Non-pigmented ciliary epithelial cell (primary cell): ENCODE measurements at regions not wholly inside any gene's neighbourhood (a gene's known extent, or its start where the extent isn't known, plus 50 kb on each side); places are given as distances from the start of the nearest gene placed in this dataset.
"Not testable (repeated sequence)": the region's sequence is repeated elsewhere in the genome, so short reads cannot be mapped to it uniquely, and the experiment has no call there.

Experiments used
- DNase-seq: peaks from one replicate; pipeline ENCODE4 v3.0.0-alpha.2; 2010; ENCODE audit warnings: low read depth

GRCh38 chr9:118652258-118652657 lies 717.0 kb downstream of the BRINP1 start:
- DNase-seq: no peak

- DNase-seq: no peak
Observed at GRCh38 chr9:118652912-118653311, 716.3 kb downstream of the BRINP1 start.

- DNase-seq: no peak
Observed at GRCh38 chr9:118659011-118659410, 710.2 kb downstream of the BRINP1 start.

- DNase-seq: no peak
Observed at GRCh38 chr9:118665226-118665919, 703.9 kb downstream of the BRINP1 start.

GRCh38 chr9:118670011-118670953 lies 699.0 kb downstream of the BRINP1 start:
- no peak for DNase-seq

- no peak for DNase-seq
Observed at GRCh38 chr9:118674942-118675341, 694.3 kb downstream of the BRINP1 start.

DNA sequence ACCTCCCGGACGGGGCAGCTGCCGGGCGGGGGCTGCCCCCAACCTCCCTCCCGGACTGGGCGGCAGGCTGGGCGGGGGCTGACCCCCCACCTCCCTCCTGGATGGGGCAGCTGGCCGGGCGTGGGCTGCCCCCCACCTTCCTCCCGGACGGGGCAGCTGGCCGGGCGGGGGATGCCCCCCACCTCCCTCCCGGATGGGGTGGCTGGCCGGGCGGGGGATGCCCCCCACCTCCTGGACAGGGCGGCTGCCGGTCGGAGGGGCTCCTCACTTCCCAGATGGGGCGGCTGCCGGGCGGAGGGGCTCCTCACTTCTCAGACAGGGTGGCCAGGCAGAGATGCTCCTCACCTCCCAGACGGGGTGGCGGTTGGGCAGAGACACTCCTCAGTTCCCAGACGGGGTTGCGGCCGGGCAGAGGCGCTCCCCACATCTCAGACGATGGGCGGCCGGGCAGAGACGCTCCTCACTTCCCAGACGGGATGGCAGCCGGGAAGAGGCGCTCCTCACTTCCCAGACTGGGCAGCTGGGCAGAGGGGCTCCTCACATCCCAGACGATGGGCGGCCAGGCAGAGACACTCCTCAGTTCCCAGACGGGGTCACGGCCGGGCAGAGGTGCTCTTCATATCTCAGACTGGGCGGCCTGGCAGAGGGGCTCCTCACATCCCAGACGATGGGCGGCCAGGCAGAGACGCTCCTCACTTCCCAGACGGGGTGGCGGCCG lies 691.1 kb downstream of the BRINP1 start:
- DNase-seq: not testable (repeated sequence)

- no peak for DNase-seq
Observed at GRCh38 chr9:118686959-118687358, 682.3 kb downstream of the BRINP1 start.

- no peak for DNase-seq
Observed at GRCh38 chr9:118689280-118689679, 680.0 kb downstream of the BRINP1 start.

DNA sequence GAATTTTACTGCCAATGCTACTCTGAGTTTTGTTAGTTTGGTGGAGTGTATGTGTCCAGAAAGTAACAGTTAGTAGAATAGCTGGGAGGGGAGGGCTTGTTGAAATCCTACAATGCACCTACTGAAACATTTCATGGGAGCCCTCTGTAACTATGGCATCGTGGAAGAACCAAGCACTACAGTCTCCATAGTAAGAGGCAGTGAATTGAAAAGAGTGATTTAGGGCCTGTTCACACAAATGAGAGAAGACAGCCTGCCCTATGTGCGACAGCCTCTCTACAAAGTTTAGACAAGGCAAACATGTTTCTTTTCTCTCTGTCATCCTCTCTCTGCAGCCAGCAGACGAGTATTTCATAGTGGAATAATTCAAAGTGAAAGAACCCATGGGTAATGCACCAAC lies 676.6 kb downstream of the BRINP1 start:
- DNase-seq: no peak

DNA sequence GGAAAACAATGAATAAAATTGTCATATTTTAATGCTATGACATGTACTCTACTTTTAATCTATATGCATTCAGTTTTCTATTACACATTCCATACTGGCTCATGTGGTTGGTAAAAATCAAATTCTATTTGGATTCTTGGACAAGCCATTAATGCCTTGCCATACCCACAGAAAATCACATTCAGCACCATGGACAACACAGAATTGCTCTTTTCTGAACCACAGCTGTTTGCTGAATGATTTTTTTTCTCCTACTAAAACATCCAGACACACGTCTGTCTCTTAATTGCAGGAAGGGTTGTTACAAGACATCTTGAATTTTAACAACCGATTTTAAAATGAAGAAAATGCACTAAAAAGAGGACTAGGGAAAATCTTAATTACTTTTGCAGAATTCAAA lies 675.6 kb downstream of the BRINP1 start:
- DNase-seq: no peak

- DNase-seq: not testable (repeated sequence)
Observed at GRCh38 chr9:118695249-118695648, 674.0 kb downstream of the BRINP1 start.

GRCh38 chr9:118701985-118702384 lies 667.2 kb downstream of the BRINP1 start:
- no peak for DNase-seq

DNA sequence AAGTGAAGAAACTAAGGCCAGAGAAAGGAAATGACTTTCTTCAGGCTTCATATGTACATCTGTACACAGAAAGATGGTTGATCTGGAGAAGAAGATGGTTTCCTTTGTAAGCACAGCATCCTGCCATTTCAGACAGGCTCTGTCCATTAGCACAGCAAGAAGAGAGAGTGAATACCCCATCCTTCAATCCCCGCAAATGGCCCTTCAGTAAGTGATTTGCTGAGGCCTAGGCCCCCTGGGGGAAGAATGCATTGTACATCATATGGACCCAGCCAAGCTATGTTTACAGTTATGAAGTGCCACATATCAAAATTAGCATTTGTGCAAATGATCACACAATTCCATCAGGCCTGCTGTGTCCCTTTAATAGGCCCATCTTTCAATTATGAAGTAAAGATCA lies 657.4 kb downstream of the BRINP1 start:
- DNase-seq: no peak

DNA sequence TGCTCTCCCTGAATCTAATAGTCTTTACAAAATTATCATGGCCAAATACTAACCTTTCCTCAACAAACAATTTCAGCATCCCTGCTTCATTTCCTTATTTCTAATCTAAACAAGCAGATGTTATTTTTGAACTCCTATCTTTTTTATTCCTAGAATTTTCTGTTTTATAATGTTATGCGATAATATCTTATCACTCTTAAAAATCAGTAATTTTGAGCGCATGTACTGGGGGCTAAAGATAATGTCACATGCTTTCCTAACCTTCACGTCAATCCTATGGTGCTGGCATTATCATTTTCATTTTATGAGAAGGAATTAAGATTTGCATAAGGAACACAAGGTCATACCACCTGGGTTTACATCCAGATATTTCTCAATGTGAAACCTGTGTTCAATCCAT lies 648.0 kb downstream of the BRINP1 start:
- DNase-seq: no peak

GRCh38 chr9:118721923-118722322 lies 647.3 kb downstream of the BRINP1 start:
- no peak for DNase-seq

DNA sequence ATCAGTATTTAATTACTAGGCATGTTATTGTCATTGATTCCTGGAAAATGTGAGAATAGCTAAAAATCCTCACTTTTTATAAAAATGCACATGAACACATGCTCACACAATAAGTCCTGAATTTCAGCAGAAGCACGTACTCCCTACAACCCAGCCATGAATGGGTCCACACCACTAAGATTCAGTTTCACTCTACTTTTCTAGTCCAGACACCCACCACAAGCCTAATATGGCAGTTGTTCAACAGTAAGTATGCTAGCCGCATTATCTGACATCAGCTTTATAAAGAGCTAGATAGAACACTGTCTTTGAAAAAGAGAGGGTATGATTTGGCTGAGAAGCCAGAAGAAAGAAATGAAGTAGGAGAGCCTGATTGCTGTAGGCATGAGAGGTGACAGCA lies 639.3 kb downstream of the BRINP1 start:
- DNase-seq: no peak

DNA sequence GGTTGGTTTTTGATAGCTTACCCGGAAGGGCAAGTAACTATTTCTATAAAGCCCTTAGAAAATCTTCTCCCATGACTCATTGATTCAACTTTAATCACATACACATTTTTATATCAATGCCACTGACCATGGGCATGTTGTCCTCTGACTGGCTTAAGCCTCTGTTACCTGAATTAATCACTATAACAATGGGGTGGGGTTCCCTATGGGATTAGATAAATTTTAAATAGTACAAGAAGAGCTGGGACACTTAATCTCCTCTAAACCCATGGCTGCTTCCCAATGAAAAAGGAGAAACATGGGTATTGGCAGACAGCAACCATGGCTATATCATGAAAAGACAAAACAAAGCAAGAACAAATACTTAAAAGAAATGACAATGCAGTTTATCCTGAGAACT lies 636.2 kb downstream of the BRINP1 start:
- DNase-seq: no peak

DNA sequence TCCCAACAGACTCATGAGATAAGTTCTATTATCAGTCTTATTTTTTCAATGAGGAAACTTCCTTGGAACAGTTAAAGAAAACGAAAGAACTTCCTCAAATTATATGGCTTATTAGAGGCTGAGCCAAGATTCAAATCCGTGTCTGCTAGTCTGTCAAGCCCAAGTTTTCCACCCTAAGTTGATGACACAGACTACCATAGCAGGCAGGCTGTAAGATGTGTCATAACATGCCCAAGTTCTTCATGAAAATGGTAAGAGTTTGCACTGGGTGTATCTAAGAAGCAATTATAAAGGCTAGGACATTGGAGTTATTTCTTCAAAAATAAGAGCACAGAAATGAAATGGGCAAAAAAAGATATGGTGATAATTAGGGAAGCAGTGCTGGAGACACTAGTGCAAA lies 634.5 kb downstream of the BRINP1 start:
- no peak for DNase-seq

- no peak for DNase-seq
Observed at GRCh38 chr9:118736406-118736805, 632.8 kb downstream of the BRINP1 start.

GRCh38 chr9:118751077-118751847 lies 618.0 kb downstream of the BRINP1 start:
- no peak for DNase-seq

DNA sequence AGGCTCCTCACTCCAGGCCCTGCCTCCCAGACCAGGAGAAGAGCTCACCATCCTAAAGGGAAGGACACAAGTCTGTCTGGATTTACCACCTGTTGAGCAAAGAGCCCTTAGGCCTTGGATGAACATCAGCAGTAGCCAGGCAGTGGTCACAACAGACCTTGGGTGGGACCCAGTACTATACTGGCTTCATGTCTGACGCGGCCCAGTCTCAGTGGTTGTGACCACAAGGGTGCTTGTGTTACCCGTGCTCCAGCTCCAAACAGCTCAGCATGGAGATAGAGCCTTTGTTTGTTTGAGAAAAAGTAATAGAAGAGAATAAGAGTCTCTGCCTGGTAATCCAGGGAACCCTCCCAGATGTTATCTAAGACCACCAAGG lies 617.4 kb downstream of the BRINP1 start:
- DNase-seq: no peak
